GM19328 (cell line): ENCODE measurements at regions not wholly inside any gene's neighbourhood (a gene's known extent, or its start where the extent isn't known, plus 50 kb on each side); places are given as distances from the start of the nearest gene placed in this dataset.
"Not testable (repeated sequence)": the region's sequence is repeated elsewhere in the genome, so short reads cannot be mapped to it uniquely, and the experiment has no call there.

Source experiments
- ATAC-seq: cut with Tn5 transposase; IDR thresholded peaks from one replicate; pipeline ENCODE4 v1.9.1; 2021; ENCODE audit warnings: mild to moderate bottlenecking, moderate library complexity; ENCODE audit not compliant: unreplicated experiment

GRCh38 chr16:10232757-10233156 is 50.5 kb upstream of the GRIN2A start:
- no peak for ATAC-seq

GRCh38 chr16:10239640-10240039 is 57.4 kb upstream of the GRIN2A start:
- no peak for ATAC-seq

- ATAC-seq, result no peak
Measured at GRCh38 chr16:10240854-10241613, 58.8 kb upstream of the GRIN2A start.

GRCh38 chr16:10242097-10242496 is 59.9 kb upstream of the GRIN2A start:
- no peak for ATAC-seq

- ATAC-seq, result no peak
Measured at GRCh38 chr16:10242916-10243315, 60.7 kb upstream of the GRIN2A start.

GRCh38 chr16:10245002-10245401 is 62.8 kb upstream of the GRIN2A start:
- ATAC-seq, result no peak

- ATAC-seq, result no peak
Measured at GRCh38 chr16:10250137-10250828, 68.1 kb upstream of the GRIN2A start.

- no peak for ATAC-seq
Measured at GRCh38 chr16:10252155-10252554, 69.9 kb upstream of the GRIN2A start.

GRCh38 chr16:10253409-10253808 is 71.2 kb upstream of the GRIN2A start:
- no peak for ATAC-seq

- no peak for ATAC-seq
Measured at GRCh38 chr16:10255728-10256127, 73.5 kb upstream of the GRIN2A start.

- no peak for ATAC-seq
Measured at GRCh38 chr16:10256784-10257641, 74.8 kb upstream of the GRIN2A start.

- not testable (repeated sequence) for ATAC-seq
Measured at GRCh38 chr16:10257642-10258251, 75.5 kb upstream of the GRIN2A start.

GRCh38 chr16:10258930-10259603 is 76.8 kb upstream of the GRIN2A start:
- ATAC-seq, result not testable (repeated sequence)

GRCh38 chr16:10261077-10261476 is 78.8 kb upstream of the GRIN2A start:
- no peak for ATAC-seq

GRCh38 chr16:10261526-10261925 is 79.3 kb upstream of the GRIN2A start:
- not testable (repeated sequence) for ATAC-seq

- no peak for ATAC-seq
Measured at GRCh38 chr16:10262377-10263132, 80.3 kb upstream of the GRIN2A start.

- ATAC-seq, result no peak
Measured at GRCh38 chr16:10265770-10266615, 83.8 kb upstream of the GRIN2A start.

- peak; percentile 51 for ATAC-seq
Measured at GRCh38 chr16:10266809-10267208, 84.6 kb upstream of the GRIN2A start.

GRCh38 chr16:10269632-10270031 is 87.4 kb upstream of the GRIN2A start:
- no peak for ATAC-seq
